ENCODE measurements at regions not wholly inside any gene's neighbourhood (a gene's known extent, or its start where the extent isn't known, plus 50 kb on each side); places are given as distances from the start of the nearest gene placed in this dataset.

DNA sequence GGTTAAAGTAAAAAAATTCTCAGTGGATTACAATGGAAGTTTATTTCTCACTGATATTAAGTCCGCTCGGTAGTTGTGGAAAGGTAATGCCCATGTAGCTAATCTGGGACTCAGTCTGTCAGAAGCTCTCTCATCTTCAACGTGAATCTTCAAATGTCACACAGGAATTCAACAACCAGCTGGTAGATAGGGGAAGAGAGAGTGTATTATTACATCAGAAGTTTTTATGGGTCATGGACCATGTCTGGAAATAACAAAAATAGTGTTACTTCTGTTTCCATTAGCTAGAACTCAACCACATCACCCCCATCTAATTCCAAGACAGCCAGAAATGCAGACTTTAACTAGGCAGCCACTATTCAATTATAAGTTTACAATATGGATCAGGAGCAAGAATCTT is 506.1 kb upstream of the HTR2C start (continued):
- TF ChIP-seq BCL11A (IDR thresholded peaks at IDR 0.05; ENCODE audit: low read depth in 2 of 2, low read length in 2 of 2) (no peak), RAD21 (IDR thresholded peaks at IDR 0.05 in 1 of 2, conservative IDR thresholded peaks at IDR 0.05 in 1 of 2; ENCODE audit: low read depth in 2 of 2, low read length in 2 of 2) (no peak), SUZ12 (IDR thresholded peaks at IDR 0.05; ENCODE audit: low read length) (no peak), POU5F1 (IDR thresholded peaks at IDR 0.05; ENCODE audit: low read depth, low read length) (no peak), TAF1 (IDR thresholded peaks at IDR 0.05; ENCODE audit: low read depth, low read length) (no peak), RBBP5 (IDR thresholded peaks at IDR 0.05; ENCODE audit: borderline replicate concordance, low read depth, low read length) (no peak), NRF1 (IDR thresholded peaks at IDR 0.05; ENCODE audit: low read depth, low read length) (no peak)
- TF ChIP-seq, protein P1, sequence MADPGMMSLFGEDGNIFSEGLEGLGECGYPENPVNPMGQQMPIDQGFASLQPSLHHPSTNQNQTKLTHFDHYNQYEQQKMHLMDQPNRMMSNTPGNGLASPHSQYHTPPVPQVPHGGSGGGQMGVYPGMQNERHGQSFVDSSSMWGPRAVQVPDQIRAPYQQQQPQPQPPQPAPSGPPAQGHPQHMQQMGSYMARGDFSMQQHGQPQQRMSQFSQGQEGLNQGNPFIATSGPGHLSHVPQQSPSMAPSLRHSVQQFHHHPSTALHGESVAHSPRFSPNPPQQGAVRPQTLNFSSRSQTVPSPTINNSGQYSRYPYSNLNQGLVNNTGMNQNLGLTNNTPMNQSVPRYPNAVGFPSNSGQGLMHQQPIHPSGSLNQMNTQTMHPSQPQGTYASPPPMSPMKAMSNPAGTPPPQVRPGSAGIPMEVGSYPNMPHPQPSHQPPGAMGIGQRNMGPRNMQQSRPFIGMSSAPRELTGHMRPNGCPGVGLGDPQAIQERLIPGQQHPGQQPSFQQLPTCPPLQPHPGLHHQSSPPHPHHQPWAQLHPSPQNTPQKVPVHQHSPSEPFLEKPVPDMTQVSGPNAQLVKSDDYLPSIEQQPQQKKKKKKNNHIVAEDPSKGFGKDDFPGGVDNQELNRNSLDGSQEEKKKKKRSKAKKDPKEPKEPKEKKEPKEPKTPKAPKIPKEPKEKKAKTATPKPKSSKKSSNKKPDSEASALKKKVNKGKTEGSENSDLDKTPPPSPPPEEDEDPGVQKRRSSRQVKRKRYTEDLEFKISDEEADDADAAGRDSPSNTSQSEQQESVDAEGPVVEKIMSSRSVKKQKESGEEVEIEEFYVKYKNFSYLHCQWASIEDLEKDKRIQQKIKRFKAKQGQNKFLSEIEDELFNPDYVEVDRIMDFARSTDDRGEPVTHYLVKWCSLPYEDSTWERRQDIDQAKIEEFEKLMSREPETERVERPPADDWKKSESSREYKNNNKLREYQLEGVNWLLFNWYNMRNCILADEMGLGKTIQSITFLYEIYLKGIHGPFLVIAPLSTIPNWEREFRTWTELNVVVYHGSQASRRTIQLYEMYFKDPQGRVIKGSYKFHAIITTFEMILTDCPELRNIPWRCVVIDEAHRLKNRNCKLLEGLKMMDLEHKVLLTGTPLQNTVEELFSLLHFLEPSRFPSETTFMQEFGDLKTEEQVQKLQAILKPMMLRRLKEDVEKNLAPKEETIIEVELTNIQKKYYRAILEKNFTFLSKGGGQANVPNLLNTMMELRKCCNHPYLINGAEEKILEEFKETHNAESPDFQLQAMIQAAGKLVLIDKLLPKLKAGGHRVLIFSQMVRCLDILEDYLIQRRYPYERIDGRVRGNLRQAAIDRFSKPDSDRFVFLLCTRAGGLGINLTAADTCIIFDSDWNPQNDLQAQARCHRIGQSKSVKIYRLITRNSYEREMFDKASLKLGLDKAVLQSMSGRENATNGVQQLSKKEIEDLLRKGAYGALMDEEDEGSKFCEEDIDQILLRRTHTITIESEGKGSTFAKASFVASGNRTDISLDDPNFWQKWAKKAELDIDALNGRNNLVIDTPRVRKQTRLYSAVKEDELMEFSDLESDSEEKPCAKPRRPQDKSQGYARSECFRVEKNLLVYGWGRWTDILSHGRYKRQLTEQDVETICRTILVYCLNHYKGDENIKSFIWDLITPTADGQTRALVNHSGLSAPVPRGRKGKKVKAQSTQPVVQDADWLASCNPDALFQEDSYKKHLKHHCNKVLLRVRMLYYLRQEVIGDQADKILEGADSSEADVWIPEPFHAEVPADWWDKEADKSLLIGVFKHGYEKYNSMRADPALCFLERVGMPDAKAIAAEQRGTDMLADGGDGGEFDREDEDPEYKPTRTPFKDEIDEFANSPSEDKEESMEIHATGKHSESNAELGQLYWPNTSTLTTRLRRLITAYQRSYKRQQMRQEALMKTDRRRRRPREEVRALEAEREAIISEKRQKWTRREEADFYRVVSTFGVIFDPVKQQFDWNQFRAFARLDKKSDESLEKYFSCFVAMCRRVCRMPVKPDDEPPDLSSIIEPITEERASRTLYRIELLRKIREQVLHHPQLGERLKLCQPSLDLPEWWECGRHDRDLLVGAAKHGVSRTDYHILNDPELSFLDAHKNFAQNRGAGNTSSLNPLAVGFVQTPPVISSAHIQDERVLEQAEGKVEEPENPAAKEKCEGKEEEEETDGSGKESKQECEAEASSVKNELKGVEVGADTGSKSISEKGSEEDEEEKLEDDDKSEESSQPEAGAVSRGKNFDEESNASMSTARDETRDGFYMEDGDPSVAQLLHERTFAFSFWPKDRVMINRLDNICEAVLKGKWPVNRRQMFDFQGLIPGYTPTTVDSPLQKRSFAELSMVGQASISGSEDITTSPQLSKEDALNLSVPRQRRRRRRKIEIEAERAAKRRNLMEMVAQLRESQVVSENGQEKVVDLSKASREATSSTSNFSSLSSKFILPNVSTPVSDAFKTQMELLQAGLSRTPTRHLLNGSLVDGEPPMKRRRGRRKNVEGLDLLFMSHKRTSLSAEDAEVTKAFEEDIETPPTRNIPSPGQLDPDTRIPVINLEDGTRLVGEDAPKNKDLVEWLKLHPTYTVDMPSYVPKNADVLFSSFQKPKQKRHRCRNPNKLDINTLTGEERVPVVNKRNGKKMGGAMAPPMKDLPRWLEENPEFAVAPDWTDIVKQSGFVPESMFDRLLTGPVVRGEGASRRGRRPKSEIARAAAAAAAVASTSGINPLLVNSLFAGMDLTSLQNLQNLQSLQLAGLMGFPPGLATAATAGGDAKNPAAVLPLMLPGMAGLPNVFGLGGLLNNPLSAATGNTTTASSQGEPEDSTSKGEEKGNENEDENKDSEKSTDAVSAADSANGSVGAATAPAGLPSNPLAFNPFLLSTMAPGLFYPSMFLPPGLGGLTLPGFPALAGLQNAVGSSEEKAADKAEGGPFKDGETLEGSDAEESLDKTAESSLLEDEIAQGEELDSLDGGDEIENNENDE (IDR thresholded peaks at IDR 0.05; ENCODE audit: insufficient replicate concordance, low read length) = no peak
